GM06990 (cell line): ENCODE measurements at regions not wholly inside any gene's neighbourhood (a gene's known extent, or its start where the extent isn't known, plus 50 kb on each side); places are given as distances from the start of the nearest gene placed in this dataset.

ENCODE experiments used
- DNase-seq: peaks from one replicate; pipeline ENCODE4 v3.0.0-alpha.2; 2011; ENCODE audit not compliant: insufficient read length; ENCODE audit errors: extremely low read depth
- H3K27me3 ChIP-seq: replicated peaks from 2 replicates; pipeline ENCODE4 v1.6.0; 2011; ENCODE audit warnings: low read length; ENCODE audit not compliant: control insufficient read depth, insufficient read depth
- H3K36me3 ChIP-seq: 2 replicates; pipeline ENCODE4 v1.5.1; 2011; ENCODE audit warnings: low read length; ENCODE audit not compliant: control insufficient read depth, insufficient read depth
- H3K4me3 ChIP-seq: replicated peaks from 2 replicates; pipeline ENCODE4 v1.5.1; 2011; ENCODE audit warnings: low read depth, mild to moderate bottlenecking, control low read depth, low read length
- CTCF ChIP-seq: IDR thresholded peaks from 2 replicates; pipeline ENCODE4 v1.5.1; 2011; ENCODE audit warnings: low read length, control low read depth, mild to moderate bottlenecking, inconsistent platforms; ENCODE audit not compliant: insufficient read depth, poor library complexity, severe bottlenecking

DNA sequence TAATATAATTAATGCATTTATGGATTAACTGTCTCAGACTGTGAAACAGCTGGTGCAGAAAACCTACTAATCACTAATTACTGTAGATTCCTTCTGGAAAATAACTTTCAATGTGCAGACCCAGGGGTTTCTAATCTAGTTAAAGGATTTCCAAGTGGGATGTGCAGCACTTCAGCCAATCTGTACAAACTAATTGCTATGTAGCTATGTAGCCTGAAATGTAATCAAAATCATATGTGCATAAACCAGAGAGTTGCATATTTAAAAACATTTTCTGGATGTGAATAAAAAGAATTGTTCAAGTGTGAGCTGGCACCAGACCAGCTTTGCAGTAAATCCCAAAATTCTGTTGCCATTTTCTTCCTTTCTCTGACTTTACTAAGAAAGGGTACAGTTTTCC lies 127.5 kb upstream of the CD96 start:
- no peak for DNase-seq
- H3K27me3 ChIP-seq, result peaks cover 1% of the 10 kb centered on the region; the same call in 1 of the 2 replicates
- no peaks in the 10 kb centered on the region for H3K36me3 ChIP-seq
- no peak for TF ChIP-seq CTCF
- H3K4me3 ChIP-seq, result no peak overlapping the region

- DNase-seq, result no peak
- no peaks in the 10 kb centered on the region for H3K36me3 ChIP-seq
- peaks cover 1% of the 10 kb centered on the region; the same call in 1 of the 2 replicates for H3K27me3 ChIP-seq
- TF ChIP-seq CTCF, result no peak
- no peak overlapping the region for H3K4me3 ChIP-seq
Observed at GRCh38 chr3:111415018-111415417, 127.0 kb upstream of the CD96 start.

DNA sequence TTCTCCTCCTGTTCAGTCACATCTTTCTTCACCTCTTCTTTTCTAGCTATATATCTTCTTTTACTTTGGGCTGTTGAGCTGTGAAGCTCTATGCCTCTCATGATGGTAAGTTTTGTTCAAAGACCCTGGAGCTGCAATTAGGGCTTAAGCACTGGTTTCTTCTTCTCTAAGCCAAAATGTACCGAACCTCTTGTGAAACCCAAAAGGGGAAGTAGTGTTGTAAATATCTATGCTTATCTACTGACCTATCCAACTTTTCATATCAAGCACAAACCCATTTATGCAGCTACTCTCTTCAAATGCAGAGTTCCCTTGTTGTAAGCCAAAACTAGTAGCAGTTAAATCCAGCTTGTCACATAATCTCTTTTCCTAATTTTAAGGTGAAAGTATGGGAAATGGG lies 123.6 kb upstream of the CD96 start:
- Histone ChIP-seq H3K4me3 (no peak overlapping the region), H3K27me3 (peaks cover 1% of the 10 kb centered on the region; the same call in 1 of the 2 replicates), H3K36me3 (no peaks in the 10 kb centered on the region)
- TF ChIP-seq CTCF, result no peak
- DNase-seq, result no peak

DNA sequence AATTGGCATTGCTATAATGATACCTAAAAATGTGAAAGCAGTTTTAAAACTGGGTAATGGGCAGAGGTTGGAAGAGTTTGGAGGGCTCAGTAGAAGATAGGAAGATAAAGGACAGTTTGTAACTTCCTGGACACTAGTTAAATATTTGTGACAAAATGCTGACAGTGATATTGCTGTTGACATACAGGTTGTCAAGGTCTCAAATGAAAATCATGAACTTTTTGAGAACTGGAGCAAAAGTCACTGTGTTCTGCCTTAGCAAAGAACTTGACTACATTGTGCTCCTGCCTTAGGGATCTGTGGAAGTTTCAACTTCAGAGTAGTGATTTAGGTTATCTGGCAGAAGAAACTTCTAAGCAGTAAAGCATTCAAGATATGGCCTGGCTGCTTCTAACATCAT lies 113.7 kb upstream of the CD96 start:
- no peak for DNase-seq
- Histone ChIP-seq H3K36me3 (no peaks in the 10 kb centered on the region), H3K27me3 (no peaks in the 10 kb centered on the region), H3K4me3 (no peak overlapping the region)
- no peak for TF ChIP-seq CTCF

DNA sequence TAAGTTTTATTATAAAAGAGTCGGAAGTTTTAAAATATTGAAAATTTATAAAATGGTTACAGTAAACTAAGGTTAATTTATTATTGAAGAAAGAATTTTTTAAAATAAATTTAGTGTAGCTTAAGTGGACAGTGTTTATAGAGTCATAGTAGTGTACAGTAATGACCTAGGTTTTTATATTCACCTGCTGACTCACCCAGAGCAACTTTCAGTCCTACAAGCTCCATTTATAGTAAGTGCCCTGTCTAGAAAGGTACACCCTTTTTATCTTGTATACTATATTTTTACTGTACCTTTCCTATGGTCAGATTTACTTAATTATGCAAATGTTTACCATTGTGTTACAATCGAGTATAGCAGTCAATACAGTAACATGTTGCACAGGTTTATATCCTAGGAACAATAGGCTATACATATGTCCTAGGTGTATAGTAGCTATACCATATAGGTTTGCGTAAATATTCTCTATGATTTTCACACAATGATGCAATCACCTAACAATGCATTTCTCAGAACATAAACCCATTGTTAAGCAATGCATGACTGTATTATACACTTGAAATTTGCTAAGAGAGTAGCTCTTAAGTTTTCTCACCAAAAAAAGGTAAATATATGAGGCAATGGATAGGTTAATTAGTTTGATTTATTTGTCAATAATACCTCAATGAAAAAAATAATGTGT lies 106.9 kb upstream of the CD96 start:
- no peaks in the 10 kb centered on the region for H3K36me3 ChIP-seq
- no peak for DNase-seq
- TF ChIP-seq CTCF, result no peak

GRCh38 chr3:111438283-111438682 lies 103.7 kb upstream of the CD96 start:
- H3K27me3 ChIP-seq, result no peaks in the 10 kb centered on the region
- H3K4me3 ChIP-seq, result no peak overlapping the region
- H3K36me3 ChIP-seq, result no peaks in the 10 kb centered on the region
- no peak for DNase-seq
- TF ChIP-seq CTCF, result no peak

More for the DNA sequence above, 106.9 kb upstream of the CD96 start:
- no peaks in the 10 kb centered on the region for H3K27me3 ChIP-seq
- H3K4me3 ChIP-seq, result no peak overlapping the region
